ENCODE measurements at regions not wholly inside any gene's neighbourhood (a gene's known extent, or its start where the extent isn't known, plus 50 kb on each side); places are given as distances from the start of the nearest gene placed in this dataset.

- Histone ChIP-seq H3K4me1 (ENCODE audit: control insufficient read depth in 1 of 2, insufficient read depth in 2 of 2, low read length in 2 of 2) (no peaks in the 10 kb centered on the region), H3K36me3 (ENCODE audit: control insufficient read depth in 1 of 2, insufficient read depth in 2 of 2, low read length in 2 of 2) (no peaks in the 10 kb centered on the region), H3K27ac (ENCODE audit: low read depth, low read length) (no peak overlapping the region), H3K4me3 (ENCODE audit: low read depth in 1 of 2, low read length in 2 of 2) (no peak overlapping the region), H3K9ac (ENCODE audit: low read depth in 1 of 2, low read length in 2 of 2) (no peak overlapping the region), H3K9me3 (ENCODE audit: control insufficient read depth in 1 of 2, low read length in 2 of 2) (no peaks in the 10 kb centered on the region), H3K27me3 (ENCODE audit: control insufficient read depth in 1 of 2, insufficient read depth in 2 of 2, low read length in 2 of 2) (no peaks in the 10 kb centered on the region)
Observed at GRCh38 chr10:33889371-33889770, 554.9 kb upstream of the NRP1 start.

GRCh38 chr10:33887188-33887587, 552.7 kb upstream of the NRP1 start:
- Histone ChIP-seq H3K36me3 (ENCODE audit: control insufficient read depth in 1 of 2, insufficient read depth in 2 of 2, low read length in 2 of 2) (no peaks in the 10 kb centered on the region), H3K27me3 (ENCODE audit: control insufficient read depth in 1 of 2, insufficient read depth in 2 of 2, low read length in 2 of 2) (no peaks in the 10 kb centered on the region), H3K9ac (ENCODE audit: low read depth in 1 of 2, low read length in 2 of 2) (no peak overlapping the region), H3K4me3 (ENCODE audit: low read depth in 1 of 2, low read length in 2 of 2) (no peak overlapping the region), H3K27ac (ENCODE audit: low read depth, low read length) (no peak overlapping the region), H3K4me1 (ENCODE audit: control insufficient read depth in 1 of 2, insufficient read depth in 2 of 2, low read length in 2 of 2) (no peaks in the 10 kb centered on the region), H3K9me3 (ENCODE audit: control insufficient read depth in 1 of 2, low read length in 2 of 2) (no peaks in the 10 kb centered on the region)

- Histone ChIP-seq H3K36me3 (ENCODE audit: control insufficient read depth in 1 of 2, insufficient read depth in 2 of 2, low read length in 2 of 2) (no peaks in the 10 kb centered on the region), H3K27me3 (ENCODE audit: control insufficient read depth in 1 of 2, insufficient read depth in 2 of 2, low read length in 2 of 2) (no peaks in the 10 kb centered on the region), H3K27ac (ENCODE audit: low read depth, low read length) (no peak overlapping the region), H3K4me1 (ENCODE audit: control insufficient read depth in 1 of 2, insufficient read depth in 2 of 2, low read length in 2 of 2) (no peaks in the 10 kb centered on the region), H3K9ac (ENCODE audit: low read depth in 1 of 2, low read length in 2 of 2) (no peak overlapping the region), H3K9me3 (ENCODE audit: control insufficient read depth in 1 of 2, low read length in 2 of 2) (no peaks in the 10 kb centered on the region), H3K4me3 (ENCODE audit: low read depth in 1 of 2, low read length in 2 of 2) (no peak overlapping the region)
Observed at GRCh38 chr10:33886299-33886698, 551.8 kb upstream of the NRP1 start.

GRCh38 chr10:33884604-33885003, 550.1 kb upstream of the NRP1 start:
- no peaks in the 10 kb centered on the region for H3K4me1 ChIP-seq (ENCODE audit: control insufficient read depth in 1 of 2, insufficient read depth in 2 of 2, low read length in 2 of 2)
- no peak overlapping the region for H3K4me3 ChIP-seq (ENCODE audit: low read depth in 1 of 2, low read length in 2 of 2)
- H3K36me3 ChIP-seq (ENCODE audit: control insufficient read depth in 1 of 2, insufficient read depth in 2 of 2, low read length in 2 of 2), result no peaks in the 10 kb centered on the region
- no peaks in the 10 kb centered on the region for H3K27me3 ChIP-seq (ENCODE audit: control insufficient read depth in 1 of 2, insufficient read depth in 2 of 2, low read length in 2 of 2)
- H3K27ac ChIP-seq (ENCODE audit: low read depth, low read length), result no peak overlapping the region
- H3K9ac ChIP-seq (ENCODE audit: low read depth in 1 of 2, low read length in 2 of 2), result no peak overlapping the region
- H3K9me3 ChIP-seq (ENCODE audit: control insufficient read depth in 1 of 2, low read length in 2 of 2), result no peaks in the 10 kb centered on the region

GRCh38 chr10:33883881-33884280, 549.4 kb upstream of the NRP1 start:
- H3K4me1 ChIP-seq (ENCODE audit: control insufficient read depth in 1 of 2, insufficient read depth in 2 of 2, low read length in 2 of 2), result no peaks in the 10 kb centered on the region
- H3K27me3 ChIP-seq (ENCODE audit: control insufficient read depth in 1 of 2, insufficient read depth in 2 of 2, low read length in 2 of 2), result no peaks in the 10 kb centered on the region
- H3K9ac ChIP-seq (ENCODE audit: low read depth in 1 of 2, low read length in 2 of 2), result no peak overlapping the region
- no peaks in the 10 kb centered on the region for H3K36me3 ChIP-seq (ENCODE audit: control insufficient read depth in 1 of 2, insufficient read depth in 2 of 2, low read length in 2 of 2)
- no peak overlapping the region for H3K4me3 ChIP-seq (ENCODE audit: low read depth in 1 of 2, low read length in 2 of 2)
- no peak overlapping the region for H3K27ac ChIP-seq (ENCODE audit: low read depth, low read length)
- no peaks in the 10 kb centered on the region for H3K9me3 ChIP-seq (ENCODE audit: control insufficient read depth in 1 of 2, low read length in 2 of 2)

GRCh38 chr10:33882996-33883395, 548.5 kb upstream of the NRP1 start:
- Histone ChIP-seq H3K9ac (ENCODE audit: low read depth in 1 of 2, low read length in 2 of 2) (no peak overlapping the region), H3K4me3 (ENCODE audit: low read depth in 1 of 2, low read length in 2 of 2) (no peak overlapping the region), H3K36me3 (ENCODE audit: control insufficient read depth in 1 of 2, insufficient read depth in 2 of 2, low read length in 2 of 2) (no peaks in the 10 kb centered on the region), H3K27ac (ENCODE audit: low read depth, low read length) (no peak overlapping the region), H3K9me3 (ENCODE audit: control insufficient read depth in 1 of 2, low read length in 2 of 2) (no peaks in the 10 kb centered on the region), H3K27me3 (ENCODE audit: control insufficient read depth in 1 of 2, insufficient read depth in 2 of 2, low read length in 2 of 2) (no peaks in the 10 kb centered on the region), H3K4me1 (ENCODE audit: control insufficient read depth in 1 of 2, insufficient read depth in 2 of 2, low read length in 2 of 2) (no peaks in the 10 kb centered on the region)

- Histone ChIP-seq H3K27ac (ENCODE audit: low read depth, low read length) (no peak overlapping the region), H3K4me1 (ENCODE audit: control insufficient read depth in 1 of 2, insufficient read depth in 2 of 2, low read length in 2 of 2) (peaks cover 0 to 17% of the 10 kb centered on the region in 2 donors), H3K9ac (ENCODE audit: low read depth in 1 of 2, low read length in 2 of 2) (no peak overlapping the region), H3K36me3 (ENCODE audit: control insufficient read depth in 1 of 2, insufficient read depth in 2 of 2, low read length in 2 of 2) (no peaks in the 10 kb centered on the region), H3K9me3 (ENCODE audit: control insufficient read depth in 1 of 2, low read length in 2 of 2) (no peaks in the 10 kb centered on the region), H3K4me3 (ENCODE audit: low read depth in 1 of 2, low read length in 2 of 2) (no peak overlapping the region), H3K27me3 (ENCODE audit: control insufficient read depth in 1 of 2, insufficient read depth in 2 of 2, low read length in 2 of 2) (no peaks in the 10 kb centered on the region)
Observed at GRCh38 chr10:33880291-33880690, 545.8 kb upstream of the NRP1 start.

GRCh38 chr10:33878238-33878786, 543.8 kb upstream of the NRP1 start:
- Histone ChIP-seq H3K4me1 (ENCODE audit: control insufficient read depth in 1 of 2, insufficient read depth in 2 of 2, low read length in 2 of 2) (peaks cover 0 to 17% of the 10 kb centered on the region in 2 donors), H3K27me3 (ENCODE audit: control insufficient read depth in 1 of 2, insufficient read depth in 2 of 2, low read length in 2 of 2) (no peaks in the 10 kb centered on the region), H3K4me3 (ENCODE audit: low read depth in 1 of 2, low read length in 2 of 2) (no peak overlapping the region), H3K27ac (ENCODE audit: low read depth, low read length) (no peak overlapping the region), H3K9me3 (ENCODE audit: control insufficient read depth in 1 of 2, low read length in 2 of 2) (no peaks in the 10 kb centered on the region), H3K36me3 (ENCODE audit: control insufficient read depth in 1 of 2, insufficient read depth in 2 of 2, low read length in 2 of 2) (no peaks in the 10 kb centered on the region), H3K9ac (ENCODE audit: low read depth in 1 of 2, low read length in 2 of 2) (no peak overlapping the region)

GRCh38 chr10:33876584-33877400, 542.3 kb upstream of the NRP1 start:
- Histone ChIP-seq H3K36me3 (ENCODE audit: control insufficient read depth in 1 of 2, insufficient read depth in 2 of 2, low read length in 2 of 2) (no peaks in the 10 kb centered on the region), H3K27me3 (ENCODE audit: control insufficient read depth in 1 of 2, insufficient read depth in 2 of 2, low read length in 2 of 2) (no peaks in the 10 kb centered on the region), H3K27ac (ENCODE audit: low read depth, low read length) (no peak overlapping the region), H3K9me3 (ENCODE audit: control insufficient read depth in 1 of 2, low read length in 2 of 2) (no peaks in the 10 kb centered on the region), H3K4me1 (ENCODE audit: control insufficient read depth in 1 of 2, insufficient read depth in 2 of 2, low read length in 2 of 2) (peaks cover 0 to 17% of the 10 kb centered on the region in 2 donors), H3K9ac (ENCODE audit: low read depth in 1 of 2, low read length in 2 of 2) (no peak overlapping the region), H3K4me3 (ENCODE audit: low read depth in 1 of 2, low read length in 2 of 2) (peak overlapping the region in 1 of 2 donors; percentile 44)

GRCh38 chr10:33875924-33876583, 541.6 kb upstream of the NRP1 start:
- no peak overlapping the region for H3K27ac ChIP-seq (ENCODE audit: low read depth, low read length)

More at GRCh38 chr10:33875924-33876583, 541.6 kb upstream of the NRP1 start:
- peaks cover 0 to 17% of the 10 kb centered on the region in 2 donors for H3K4me1 ChIP-seq (ENCODE audit: control insufficient read depth in 1 of 2, insufficient read depth in 2 of 2, low read length in 2 of 2)
- H3K9ac ChIP-seq (ENCODE audit: low read depth in 1 of 2, low read length in 2 of 2), result no peak overlapping the region
- peak overlapping the region in 1 of 2 donors; percentile 44 for H3K4me3 ChIP-seq (ENCODE audit: low read depth in 1 of 2, low read length in 2 of 2)
- H3K9me3 ChIP-seq (ENCODE audit: control insufficient read depth in 1 of 2, low read length in 2 of 2), result no peaks in the 10 kb centered on the region
- H3K36me3 ChIP-seq (ENCODE audit: control insufficient read depth in 1 of 2, insufficient read depth in 2 of 2, low read length in 2 of 2), result no peaks in the 10 kb centered on the region
- no peaks in the 10 kb centered on the region for H3K27me3 ChIP-seq (ENCODE audit: control insufficient read depth in 1 of 2, insufficient read depth in 2 of 2, low read length in 2 of 2)

Measured in duodenal mucosa (tissue), 2 donors.